ENCODE measurements at regions not wholly inside any gene's neighbourhood (a gene's known extent, or its start where the extent isn't known, plus 50 kb on each side); places are given as distances from the start of the nearest gene placed in this dataset.
"Not testable (repeated sequence)": the region's sequence is repeated elsewhere in the genome, so short reads cannot be mapped to it uniquely, and the experiment has no call there.

GRCh38 chr12:116660740-116661139, 77.1 kb downstream of the SPRING1 start:
- not testable (repeated sequence) for ATAC-seq, H3K9me3 Mint-ChIP-seq, H3K4me3 Mint-ChIP-seq, H3K4me1 Mint-ChIP-seq, DNase-seq, H3K27ac Mint-ChIP-seq
- H3K27me3 Mint-ChIP-seq = peaks cover 18% of the 10 kb centered on the region

GRCh38 chr12:116659771-116660481, 77.9 kb downstream of the SPRING1 start:
- H3K4me3 Mint-ChIP-seq = no peak overlapping the region
- DNase-seq (no peak), ATAC-seq (no peak)
- H3K27me3 Mint-ChIP-seq = peaks cover 18% of the 10 kb centered on the region
- no peaks in the 10 kb centered on the region for H3K9me3 Mint-ChIP-seq
- H3K27ac Mint-ChIP-seq = no peak overlapping the region
- peaks cover 6% of the 10 kb centered on the region for H3K4me1 Mint-ChIP-seq

- H3K4me3 Mint-ChIP-seq = peak overlapping the region in 1 of 2 donors; percentile 43
- H3K27me3 Mint-ChIP-seq = peaks cover 18% of the 10 kb centered on the region
- H3K4me1 Mint-ChIP-seq = peaks cover 6% of the 10 kb centered on the region
- ATAC-seq (no peak), DNase-seq (no peak)
- peaks cover 0 to 5% of the 10 kb centered on the region in 2 donors for H3K9me3 Mint-ChIP-seq
- no peak overlapping the region for H3K27ac Mint-ChIP-seq
Observed at GRCh38 chr12:116657921-116658495, 79.9 kb downstream of the SPRING1 start.

- no peak overlapping the region for H3K4me3 Mint-ChIP-seq
- DNase-seq = no peak
- H3K27me3 Mint-ChIP-seq = peaks cover 18% of the 10 kb centered on the region
- ATAC-seq = no peak
- no peak overlapping the region for H3K27ac Mint-ChIP-seq
- peaks cover 0 to 8% of the 10 kb centered on the region in 2 donors for H3K9me3 Mint-ChIP-seq
- peaks cover 6% of the 10 kb centered on the region for H3K4me1 Mint-ChIP-seq
Observed at GRCh38 chr12:116656306-116656705, 81.6 kb downstream of the SPRING1 start.

- Mint-ChIP-seq H3K4me1 (peaks cover 11% of the 10 kb centered on the region), H3K4me3 (no peak overlapping the region), H3K27me3 (peaks cover 18% of the 10 kb centered on the region), H3K9me3 (peaks cover 0 to 8% of the 10 kb centered on the region in 2 donors), H3K27ac (no peak overlapping the region)
- ATAC-seq = no peak
- no peak for DNase-seq
Observed at GRCh38 chr12:116654226-116654743, 83.6 kb downstream of the SPRING1 start.

- H3K9me3 Mint-ChIP-seq = peaks cover 0 to 8% of the 10 kb centered on the region in 2 donors
- DNase-seq (no peak), ATAC-seq (no peak)
- no peaks in the 10 kb centered on the region for H3K27me3 Mint-ChIP-seq
- peak overlapping the region in 1 of 2 donors; percentile 44 for H3K27ac Mint-ChIP-seq
- H3K4me3 Mint-ChIP-seq = no peak overlapping the region
- peaks cover 6% of the 10 kb centered on the region for H3K4me1 Mint-ChIP-seq
Observed at GRCh38 chr12:116651089-116651488, 86.8 kb downstream of the SPRING1 start.

GRCh38 chr12:116650585-116651087, 87.2 kb downstream of the SPRING1 start:
- peaks cover 0 to 8% of the 10 kb centered on the region in 2 donors for H3K9me3 Mint-ChIP-seq
- ATAC-seq = no peak
- H3K27me3 Mint-ChIP-seq = no peaks in the 10 kb centered on the region
- DNase-seq = no peak
- no peak overlapping the region for H3K4me3 Mint-ChIP-seq
- H3K4me1 Mint-ChIP-seq = peaks cover 6% of the 10 kb centered on the region
- H3K27ac Mint-ChIP-seq = no peak overlapping the region

- Mint-ChIP-seq H3K9me3 (peaks cover under 1 to 9% of the 10 kb centered on the region in 2 donors), H3K27me3 (no peaks in the 10 kb centered on the region), H3K4me3 (no peak overlapping the region), H3K4me1 (peaks cover 6% of the 10 kb centered on the region), H3K27ac (no peak overlapping the region)
- DNase-seq (no peak), ATAC-seq (no peak)
Observed at GRCh38 chr12:116650062-116650461, 87.8 kb downstream of the SPRING1 start.

GRCh38 chr12:116647813-116648212, 88.6 kb downstream of the MAP1LC3B2 start:
- H3K4me1 Mint-ChIP-seq = peaks cover 6% of the 10 kb centered on the region
- no peak overlapping the region for H3K27ac Mint-ChIP-seq
- no peaks in the 10 kb centered on the region for H3K27me3 Mint-ChIP-seq
- H3K9me3 Mint-ChIP-seq = peaks cover 10 to 14% of the 10 kb centered on the region in 2 donors
- no peak overlapping the region for H3K4me3 Mint-ChIP-seq
- ATAC-seq (no peak), DNase-seq (no peak)

GRCh38 chr12:116646901-116647300, 87.7 kb downstream of the MAP1LC3B2 start:
- Mint-ChIP-seq H3K9me3 (peaks cover 10 to 13% of the 10 kb centered on the region in 2 donors), H3K27me3 (no peaks in the 10 kb centered on the region), H3K4me1 (peaks cover 6% of the 10 kb centered on the region), H3K27ac (no peak overlapping the region), H3K4me3 (no peak overlapping the region)
- no peak for DNase-seq
- ATAC-seq = no peak

- ATAC-seq (no peak), DNase-seq (no peak)
- Mint-ChIP-seq H3K27ac (no peak overlapping the region), H3K9me3 (peaks cover 10 to 13% of the 10 kb centered on the region in 2 donors), H3K27me3 (no peaks in the 10 kb centered on the region), H3K4me3 (no peak overlapping the region), H3K4me1 (no peaks in the 10 kb centered on the region)
Observed at GRCh38 chr12:116644806-116645205, 85.6 kb downstream of the MAP1LC3B2 start.

- Mint-ChIP-seq H3K27ac (no peak overlapping the region), H3K9me3 (peaks cover 10 to 13% of the 10 kb centered on the region in 2 donors), H3K4me3 (no peak overlapping the region), H3K4me1 (no peaks in the 10 kb centered on the region), H3K27me3 (no peaks in the 10 kb centered on the region)
- ATAC-seq = no peak
- no peak for DNase-seq
Observed at GRCh38 chr12:116642683-116643082, 83.5 kb downstream of the MAP1LC3B2 start.

GRCh38 chr12:116642106-116642505, 82.9 kb downstream of the MAP1LC3B2 start:
- H3K9me3 Mint-ChIP-seq = peaks cover 10 to 13% of the 10 kb centered on the region in 2 donors
- no peak overlapping the region for H3K4me3 Mint-ChIP-seq
- ATAC-seq (no peak), DNase-seq (no peak)
- H3K4me1 Mint-ChIP-seq = no peaks in the 10 kb centered on the region
- H3K27ac Mint-ChIP-seq = peak overlapping the region in 1 of 2 donors; percentile 62
- no peaks in the 10 kb centered on the region for H3K27me3 Mint-ChIP-seq

GRCh38 chr12:116640281-116640680, 81.1 kb downstream of the MAP1LC3B2 start:
- ATAC-seq = no peak
- Mint-ChIP-seq H3K4me3 (no peak overlapping the region), H3K27ac (no peak overlapping the region), H3K4me1 (no peaks in the 10 kb centered on the region), H3K27me3 (no peaks in the 10 kb centered on the region), H3K9me3 (peaks cover 10 to 13% of the 10 kb centered on the region in 2 donors)
- no peak for DNase-seq

- peaks cover 6 to 10% of the 10 kb centered on the region in 2 donors for H3K9me3 Mint-ChIP-seq
- no peak overlapping the region for H3K27ac Mint-ChIP-seq
- H3K27me3 Mint-ChIP-seq = peaks cover 4% of the 10 kb centered on the region
- H3K4me1 Mint-ChIP-seq = no peaks in the 10 kb centered on the region
- H3K4me3 Mint-ChIP-seq = no peak overlapping the region
- DNase-seq (no peak), ATAC-seq (no peak)
Observed at GRCh38 chr12:116639765-116640164, 80.6 kb downstream of the MAP1LC3B2 start.

GRCh38 chr12:116638376-116638775, 79.2 kb downstream of the MAP1LC3B2 start:
- H3K27ac Mint-ChIP-seq = no peak overlapping the region
- no peak overlapping the region for H3K4me3 Mint-ChIP-seq
- no peaks in the 10 kb centered on the region for H3K4me1 Mint-ChIP-seq
- H3K27me3 Mint-ChIP-seq = peaks cover 14% of the 10 kb centered on the region
- no peak for ATAC-seq
- DNase-seq = no peak
- no peaks in the 10 kb centered on the region for H3K9me3 Mint-ChIP-seq

Measured in stimulated activated naive CD8-positive, alpha-beta T cell treated with anti-CD3 and anti-CD28 coated beads, Interleukin-15, amount 100 ng/mL, for 72 hours (primary cell).